Skin epidermis (tissue), 12 donors: ENCODE measurements at regions not wholly inside any gene's neighbourhood (a gene's known extent, or its start where the extent isn't known, plus 50 kb on each side); places are given as distances from the start of the nearest gene placed in this dataset.
"Not testable (repeated sequence)": the region's sequence is repeated elsewhere in the genome, so short reads cannot be mapped to it uniquely, and the experiment has no call there.

Experiments
- H3K27ac ChIP-seq, 21 experiments: fragments of 200-600 bp; sonication (generic) in 11 of 21; one replicate each; pipeline ENCODE4 v1.5.0; 2020; ENCODE audit warnings: mild to moderate bottlenecking in 3 of 21, inconsistent platforms in 2 of 21, moderate library complexity in 2 of 21
- H3K4me3 ChIP-seq, 7 experiments: fragments of 200-600 bp; sonication (generic) in 2 of 7; one replicate each; pipeline ENCODE4 v1.5.0; 2020; ENCODE audit warnings: inconsistent platforms in 2 of 7, mild to moderate bottlenecking in 2 of 7, moderate library complexity in 1 of 7

DNA sequence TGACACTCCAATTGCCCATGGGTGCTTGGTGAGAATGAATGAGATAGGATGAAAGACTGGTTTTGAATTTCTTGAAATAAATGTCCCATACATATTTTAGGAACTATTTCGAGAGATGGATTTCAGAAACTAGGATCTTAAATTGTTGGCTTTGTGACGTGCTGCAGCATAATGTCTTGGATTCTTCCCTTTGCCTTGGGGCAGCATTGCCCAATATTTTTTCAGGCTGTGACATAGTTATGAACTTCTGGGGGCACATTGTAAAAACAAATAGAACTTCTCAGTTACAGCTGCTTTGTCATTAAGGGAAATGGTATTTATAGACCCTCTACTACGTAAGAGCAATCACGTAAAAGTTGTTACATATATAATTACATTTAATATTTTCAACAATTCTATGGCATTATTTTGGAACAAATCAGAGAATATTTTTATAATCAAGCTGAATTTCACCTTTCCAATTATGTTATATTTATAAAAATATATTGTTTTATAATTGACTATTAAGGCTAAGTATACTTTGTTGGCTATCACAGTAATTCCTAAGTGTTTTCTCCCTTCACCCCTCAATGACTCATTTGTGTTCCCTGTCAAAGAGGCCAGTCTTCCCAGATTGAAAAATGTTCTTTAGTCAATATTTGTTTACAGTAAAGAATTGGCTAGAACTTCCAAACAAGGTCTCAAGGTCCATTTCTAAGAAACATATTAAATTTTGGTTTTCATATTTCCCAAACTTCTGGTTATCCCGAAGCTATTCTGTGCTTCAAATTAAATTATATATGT is 1388.3 kb upstream of the ACO1 start:
- H3K4me3 ChIP-seq: no peak overlapping the region

DNA sequence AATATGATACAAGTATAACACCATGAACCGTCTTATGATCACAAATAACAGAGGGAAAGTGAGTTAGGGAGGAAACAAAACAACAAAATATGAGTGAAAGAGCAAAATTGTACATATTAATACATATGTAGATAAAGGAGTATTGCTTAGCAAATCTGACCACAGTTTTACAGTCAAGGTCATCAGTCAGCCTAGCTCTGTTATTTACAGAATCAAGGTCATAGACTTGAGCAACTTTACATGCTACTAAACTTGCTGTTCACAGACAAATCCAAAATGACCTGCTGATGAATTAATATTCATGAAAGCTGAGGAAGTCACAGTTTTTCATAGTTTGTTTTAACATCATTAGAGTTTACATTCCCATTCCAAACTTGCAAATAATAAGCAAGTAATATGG is 1387.7 kb upstream of the ACO1 start:
- no peak overlapping the region for H3K27ac ChIP-seq
- no peak overlapping the region for H3K4me3 ChIP-seq

More for the DNA sequence above, 1388.3 kb upstream of the ACO1 start:
- H3K27ac ChIP-seq: no peak overlapping the region

DNA sequence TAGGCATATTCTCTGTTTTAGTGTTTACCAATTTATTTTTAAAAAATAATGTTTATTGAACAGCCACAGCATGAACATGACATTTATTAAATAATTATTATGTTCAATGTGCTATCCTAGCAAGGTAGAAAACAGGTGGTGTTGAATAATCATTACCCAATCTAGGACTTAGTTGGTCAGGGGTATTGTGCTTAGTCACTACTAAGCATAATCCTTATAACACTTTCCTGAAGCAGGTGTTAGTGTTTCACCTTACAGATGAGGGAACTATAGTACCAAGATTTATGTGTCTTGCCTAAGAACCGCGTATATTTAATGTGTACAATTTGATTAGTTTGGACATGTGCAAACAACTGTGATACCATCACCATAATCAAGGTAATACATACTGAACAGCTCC is 1387.2 kb upstream of the ACO1 start:
- Histone ChIP-seq H3K4me3 (no peak overlapping the region), H3K27ac (no peak overlapping the region)

GRCh38 chr9:31005086-31005665 is 1379.3 kb upstream of the ACO1 start:
- no peak overlapping the region for H3K4me3 ChIP-seq

DNA sequence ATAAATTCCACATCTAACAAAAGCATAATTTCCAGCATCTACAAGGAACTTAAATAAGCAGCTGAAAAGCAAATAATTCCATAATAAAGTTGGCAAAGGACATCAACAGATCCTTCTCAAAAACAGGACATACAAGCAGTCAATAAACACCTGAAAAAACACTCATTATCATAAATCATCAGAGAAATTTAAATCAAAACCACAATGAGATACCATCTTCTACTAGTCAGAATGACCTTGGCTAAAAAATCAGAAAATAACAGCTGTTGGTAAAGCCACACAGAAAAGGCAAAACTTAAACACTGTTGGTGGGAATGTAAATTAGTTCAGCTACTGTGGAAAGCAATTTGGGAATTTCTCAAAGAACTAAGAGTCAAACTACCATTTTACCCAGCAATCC is 1371.1 kb upstream of the ACO1 start:
- Histone ChIP-seq H3K4me3 (no peak overlapping the region), H3K27ac (no peak overlapping the region)

More at GRCh38 chr9:31005086-31005665, 1379.3 kb upstream of the ACO1 start:
- no peak overlapping the region for H3K27ac ChIP-seq

GRCh38 chr9:31023847-31024246 is 1360.6 kb upstream of the ACO1 start:
- no peak overlapping the region for H3K27ac ChIP-seq
- H3K4me3 ChIP-seq: no peak overlapping the region

- Histone ChIP-seq H3K4me3 (no peak overlapping the region), H3K27ac (no peak overlapping the region)
Measured at GRCh38 chr9:31027678-31028077, 1356.8 kb upstream of the ACO1 start.

GRCh38 chr9:31028137-31028536 is 1356.3 kb upstream of the ACO1 start:
- Histone ChIP-seq H3K4me3 (no peak overlapping the region), H3K27ac (no peak overlapping the region)

GRCh38 chr9:31030741-31031202 is 1353.7 kb upstream of the ACO1 start:
- Histone ChIP-seq H3K27ac (peak overlapping the region in 1 of 21 experiments; percentile 38), H3K4me3 (no peak overlapping the region)

DNA sequence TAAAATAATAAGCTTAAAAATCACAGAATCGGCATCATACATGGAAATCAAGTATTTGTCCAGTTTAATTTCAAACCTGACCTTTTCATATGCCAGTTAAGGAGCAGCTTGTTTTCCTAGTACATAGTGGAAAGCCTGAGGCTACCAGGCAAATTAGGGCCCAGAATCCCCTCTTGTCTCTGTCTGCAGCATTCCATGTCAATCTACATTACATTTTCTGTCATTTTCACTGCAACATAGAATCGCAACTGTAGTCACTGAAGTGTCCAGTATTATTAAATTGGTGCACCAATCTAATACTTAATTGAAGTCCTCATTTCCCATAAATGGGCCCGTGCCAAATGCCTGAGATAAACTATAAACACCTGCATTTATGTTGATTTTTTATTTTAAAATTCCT is 1352.2 kb upstream of the ACO1 start:
- Histone ChIP-seq H3K27ac (no peak overlapping the region), H3K4me3 (no peak overlapping the region)

GRCh38 chr9:31034311-31034710 is 1350.1 kb upstream of the ACO1 start:
- H3K27ac ChIP-seq: no peak overlapping the region
- no peak overlapping the region for H3K4me3 ChIP-seq

DNA sequence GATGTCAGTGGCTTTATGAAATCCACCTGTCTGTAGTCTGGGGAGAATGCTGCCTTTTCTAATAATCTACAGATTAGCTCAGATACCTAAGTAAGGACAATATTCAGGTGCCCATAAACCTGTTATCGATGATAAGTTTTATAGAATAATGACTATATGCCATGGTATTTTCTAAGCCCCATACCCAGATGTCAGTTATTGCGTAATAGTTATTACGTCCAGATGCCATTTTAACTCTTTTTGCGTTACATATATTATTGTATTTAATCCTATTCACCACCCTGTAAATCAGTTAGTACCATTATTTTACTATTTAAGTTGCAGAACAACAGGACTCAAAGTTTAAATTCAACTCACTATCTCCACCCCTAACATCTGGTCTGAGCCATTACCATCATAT is 1343.9 kb upstream of the ACO1 start:
- no peak overlapping the region for H3K27ac ChIP-seq
- no peak overlapping the region for H3K4me3 ChIP-seq

- no peak overlapping the region for H3K4me3 ChIP-seq
Measured at GRCh38 chr9:31045810-31046209, 1338.6 kb upstream of the ACO1 start.

GRCh38 chr9:31061592-31061991 is 1322.9 kb upstream of the ACO1 start:
- H3K4me3 ChIP-seq, H3K27ac ChIP-seq: not testable (repeated sequence)

More at GRCh38 chr9:31045810-31046209, 1338.6 kb upstream of the ACO1 start:
- no peak overlapping the region for H3K27ac ChIP-seq

GRCh38 chr9:31065691-31066090 is 1318.8 kb upstream of the ACO1 start:
- no peak overlapping the region for H3K4me3 ChIP-seq
- H3K27ac ChIP-seq: no peak overlapping the region

GRCh38 chr9:31067418-31067817 is 1317.0 kb upstream of the ACO1 start:
- H3K4me3 ChIP-seq: no peak overlapping the region
- no peak overlapping the region for H3K27ac ChIP-seq

DNA sequence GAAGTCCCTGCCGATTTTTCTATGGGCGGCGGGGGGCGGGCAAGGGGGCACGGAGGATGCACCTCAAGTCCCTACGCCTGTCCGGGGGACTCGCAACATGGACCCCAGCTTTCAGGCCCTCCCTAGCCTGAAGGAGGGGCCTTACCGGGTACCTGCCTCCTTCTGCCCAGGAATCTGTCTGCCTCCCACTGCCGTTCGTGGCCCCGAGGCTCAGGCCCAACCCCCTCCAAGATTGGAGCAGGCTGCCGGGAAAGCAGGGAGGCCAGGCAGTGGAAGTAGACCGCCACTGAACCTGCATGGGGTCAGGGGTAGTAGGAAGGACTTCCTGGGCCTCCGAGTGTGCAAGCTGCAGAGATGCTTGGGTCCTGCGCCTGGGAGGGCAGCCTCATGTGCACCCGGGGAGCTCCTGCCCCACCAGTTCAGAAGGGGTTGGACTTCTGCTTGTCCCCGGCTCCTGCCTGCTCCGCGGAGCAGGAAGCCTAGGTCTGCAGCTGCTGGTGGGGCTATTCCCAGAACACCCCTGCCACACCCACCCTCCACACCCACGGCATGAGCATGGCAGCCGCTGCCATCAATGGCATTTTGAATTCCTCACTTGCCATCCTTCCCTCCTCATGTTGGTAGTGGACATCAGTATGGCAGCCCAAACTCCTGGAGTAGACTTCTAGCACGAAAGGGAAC is 1312.7 kb upstream of the ACO1 start:
- Histone ChIP-seq H3K27ac (no peak overlapping the region), H3K4me3 (no peak overlapping the region)

DNA sequence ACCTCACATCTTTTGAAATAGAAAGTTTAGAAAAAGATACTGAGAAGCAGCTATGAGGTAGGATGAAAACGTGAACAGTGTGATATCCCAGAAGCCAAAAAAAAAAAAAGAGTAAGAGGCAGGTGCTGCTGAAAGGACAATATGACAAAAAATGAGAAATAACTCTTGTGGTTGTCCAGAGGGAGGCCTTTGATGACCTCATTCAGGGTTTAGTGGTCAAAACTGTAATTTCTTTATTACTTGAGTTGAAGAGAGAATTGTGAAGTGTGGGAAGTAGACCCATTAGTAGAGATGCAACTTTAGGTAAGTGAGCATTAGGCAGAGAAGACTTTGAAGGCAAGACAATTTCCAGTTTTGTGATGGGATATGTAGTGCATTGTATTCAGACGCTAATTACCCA is 1306.3 kb upstream of the ACO1 start:
- H3K27ac ChIP-seq: no peak overlapping the region
- H3K4me3 ChIP-seq: no peak overlapping the region

GRCh38 chr9:31084350-31084749 is 1300.1 kb upstream of the ACO1 start:
- H3K27ac ChIP-seq: no peak overlapping the region
- H3K4me3 ChIP-seq: no peak overlapping the region

DNA sequence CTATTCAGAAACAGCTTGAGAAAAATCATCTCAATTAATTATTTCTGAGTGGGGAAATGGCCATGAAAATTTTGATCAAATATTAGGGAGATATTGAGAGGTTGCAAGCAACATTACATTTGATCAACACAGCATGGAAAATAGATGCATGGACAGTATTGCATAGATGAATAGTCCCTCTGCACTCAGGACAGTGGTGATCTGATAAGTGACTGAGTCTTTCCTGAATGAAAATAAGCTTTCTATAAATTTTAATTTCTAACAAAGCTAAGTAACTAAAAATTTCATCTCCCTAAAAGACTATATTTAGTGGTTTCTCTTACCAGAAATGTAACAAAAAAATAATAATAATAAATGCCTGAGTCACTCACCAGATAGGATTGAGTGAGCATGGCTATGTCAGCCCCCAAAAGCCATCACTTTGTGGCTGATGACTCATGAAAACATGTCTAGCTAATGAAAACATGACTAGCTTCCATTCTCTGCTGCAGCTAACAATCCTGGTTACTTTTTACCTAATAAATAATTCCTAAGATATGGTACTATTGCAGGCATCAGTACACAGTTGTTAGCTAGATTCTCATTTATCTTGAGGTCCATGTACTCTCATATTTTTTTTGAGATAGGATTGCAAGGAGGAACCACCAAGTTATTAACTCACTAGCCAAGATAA is 1294.8 kb upstream of the ACO1 start:
- no peak overlapping the region for H3K4me3 ChIP-seq
- H3K27ac ChIP-seq: no peak overlapping the region
